HG03135 (cell line): ENCODE measurements at regions not wholly inside any gene's neighbourhood (a gene's known extent, or its start where the extent isn't known, plus 50 kb on each side); places are given as distances from the start of the nearest gene placed in this dataset.

ENCODE experiments used
- ATAC-seq: cut with Tn5 transposase; IDR thresholded peaks from one replicate; pipeline ENCODE4 v1.9.1; 2021; ENCODE audit warnings: mild to moderate bottlenecking, moderate library complexity; ENCODE audit not compliant: unreplicated experiment

GRCh38 chr14:100673085-100673806 is 53.4 kb upstream of the DLK1 start:
- ATAC-seq = no peak

GRCh38 chr14:100673807-100674154 is 52.9 kb upstream of the DLK1 start:
- no peak for ATAC-seq

DNA sequence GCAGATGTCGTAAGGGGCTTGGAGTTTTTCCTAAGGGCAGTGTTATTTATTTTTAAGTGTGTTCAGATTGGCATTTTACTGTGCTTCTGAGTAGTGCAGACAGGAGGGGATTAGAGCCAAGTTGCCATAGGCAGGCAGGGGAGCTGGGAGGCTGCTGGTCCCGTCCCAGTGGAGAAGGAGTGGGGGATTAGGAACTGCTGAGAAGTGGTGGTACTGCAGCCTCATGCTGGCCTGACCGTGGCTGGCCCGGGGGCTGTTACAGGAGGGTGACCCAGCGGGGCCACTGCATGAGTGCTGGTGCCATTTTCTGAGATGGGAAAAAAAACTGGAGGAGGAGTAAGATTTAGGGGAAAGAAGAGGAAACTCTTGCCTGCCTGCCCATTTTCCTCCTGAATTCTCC is 52.3 kb upstream of the DLK1 start:
- no peak for ATAC-seq

DNA sequence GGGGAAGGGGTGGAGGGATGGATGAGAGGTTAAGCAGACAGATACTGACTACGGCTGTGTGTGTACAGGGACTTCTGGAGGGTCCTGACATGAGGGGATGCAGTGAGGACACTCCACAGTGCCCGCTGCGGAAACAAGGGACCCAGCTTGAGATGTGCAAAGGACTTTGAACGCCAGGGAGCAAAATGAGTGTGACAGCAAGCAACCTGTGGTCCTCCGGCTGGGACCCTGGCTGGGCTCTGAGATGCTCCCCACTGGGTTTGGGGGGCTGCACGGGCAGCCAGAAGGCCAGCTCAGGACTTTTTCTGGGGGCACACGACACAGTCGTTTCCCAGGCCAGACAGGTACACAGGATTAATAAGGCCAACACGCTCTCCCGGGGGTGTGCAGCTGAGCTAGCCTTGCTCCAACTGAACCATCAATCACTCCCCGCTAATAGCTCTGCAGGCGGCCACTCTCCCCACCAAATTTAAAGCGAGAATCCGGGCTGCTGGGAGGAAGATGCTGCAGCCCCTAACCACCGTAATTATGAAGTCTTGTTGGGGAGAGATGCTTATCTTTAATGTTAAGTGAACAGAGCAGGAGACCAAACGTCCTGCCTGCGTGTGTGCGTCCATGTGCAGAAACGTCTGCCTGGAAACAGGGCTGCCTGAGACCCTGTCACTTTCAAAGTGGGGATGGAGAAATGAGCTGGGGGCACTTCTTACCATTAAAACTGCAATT is 51.6 kb upstream of the DLK1 start:
- no peak for ATAC-seq

GRCh38 chr14:100675699-100676684 is 50.7 kb upstream of the DLK1 start:
- ATAC-seq = no peak
